Suppressor macrophage (primary cell): ENCODE measurements at regions not wholly inside any gene's neighbourhood (a gene's known extent, or its start where the extent isn't known, plus 50 kb on each side); places are given as distances from the start of the nearest gene placed in this dataset.

Experiments
- DNase-seq, 4 experiments: peaks; one replicate each; pipeline ENCODE4 v3.0.0-alpha.2; 2020 to 2022

DNA sequence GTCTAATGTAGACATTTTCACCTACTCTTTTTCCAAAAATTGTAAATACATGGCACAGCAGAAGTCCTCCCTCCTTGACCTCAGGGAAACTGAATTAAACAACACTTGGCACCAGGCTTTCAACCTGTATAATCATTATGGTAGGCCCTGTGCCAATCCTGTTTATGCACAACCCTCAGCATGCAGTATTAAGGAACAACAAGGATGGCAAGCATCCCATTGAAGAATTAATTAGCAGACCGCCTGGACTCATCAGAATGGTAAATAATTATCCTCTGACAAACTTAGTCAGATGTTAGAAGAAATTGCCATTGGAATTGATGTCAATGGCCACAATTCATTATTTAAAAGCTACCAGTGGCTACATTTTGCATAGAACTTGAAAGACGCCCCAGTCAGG is 66.3 kb upstream of the GALNT5 start:
- DNase-seq = no peak

DNA sequence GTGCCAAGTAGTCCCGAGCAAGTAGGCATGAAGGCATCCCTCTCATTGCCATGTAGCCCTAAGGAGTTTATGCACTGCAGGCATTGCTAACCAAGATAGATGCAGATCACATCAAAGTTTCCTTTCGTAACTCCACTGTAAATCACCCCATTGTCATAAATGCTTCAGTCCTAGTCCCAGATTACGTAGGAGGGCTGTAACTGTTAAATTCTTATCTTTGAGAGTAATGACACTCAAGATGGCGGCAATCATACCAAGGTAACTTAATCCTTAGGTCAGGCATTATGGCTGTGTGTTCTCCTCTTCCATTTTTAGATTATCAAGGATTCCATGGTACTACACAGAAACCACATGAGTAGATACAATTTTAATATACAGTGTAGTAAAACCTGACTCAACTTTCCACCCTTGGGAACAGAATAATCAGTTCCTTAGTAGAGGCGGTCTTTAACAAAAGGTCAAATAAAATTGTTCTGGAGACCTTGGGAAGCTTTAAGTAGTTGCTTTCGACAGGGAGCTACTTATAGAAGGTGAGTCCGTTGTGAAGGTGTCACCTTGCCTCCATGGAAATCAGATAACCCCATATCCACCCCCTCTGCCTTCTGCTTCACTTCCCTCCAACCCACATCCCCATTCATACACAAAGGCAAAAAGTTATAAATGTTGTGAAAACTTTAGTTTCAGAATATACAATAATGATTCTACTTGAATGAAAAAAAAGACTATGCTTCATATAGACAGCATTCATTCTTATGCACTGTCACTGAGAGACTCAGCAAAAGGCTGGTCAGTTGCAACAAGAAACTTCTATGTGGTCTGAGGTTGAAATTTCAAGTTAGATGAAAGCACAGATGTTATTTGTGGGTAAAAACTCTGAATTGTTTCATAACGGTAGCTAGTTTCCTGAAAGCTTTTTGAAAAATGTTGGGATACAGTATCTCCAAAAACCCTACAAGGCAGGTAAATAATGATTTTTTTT is 64.8 kb upstream of the GALNT5 start:
- DNase-seq = no peak

DNA sequence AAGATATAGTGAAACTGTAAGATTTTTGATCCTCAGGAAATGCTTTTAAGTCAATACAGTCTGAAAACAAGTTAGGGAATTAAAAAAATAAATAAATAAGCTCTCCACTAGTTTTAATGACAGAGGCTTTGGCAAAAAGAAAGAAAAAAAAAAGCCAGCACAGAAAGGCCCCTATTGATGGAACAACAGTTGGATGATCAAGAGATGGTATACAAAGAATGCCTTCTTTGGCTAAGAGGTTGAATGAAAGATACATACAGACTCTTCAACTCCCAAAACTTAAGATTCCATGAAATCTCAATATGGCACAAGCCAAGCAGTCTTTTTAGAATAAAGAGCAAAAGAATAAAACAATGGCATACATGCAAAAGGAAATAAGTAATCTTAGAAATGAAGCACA is 64.0 kb upstream of the GALNT5 start:
- DNase-seq = no peak

GRCh38 chr2:157194097-157194688 is 63.3 kb upstream of the GALNT5 start:
- DNase-seq = peak; percentile 54 to 77 (median 64)

DNA sequence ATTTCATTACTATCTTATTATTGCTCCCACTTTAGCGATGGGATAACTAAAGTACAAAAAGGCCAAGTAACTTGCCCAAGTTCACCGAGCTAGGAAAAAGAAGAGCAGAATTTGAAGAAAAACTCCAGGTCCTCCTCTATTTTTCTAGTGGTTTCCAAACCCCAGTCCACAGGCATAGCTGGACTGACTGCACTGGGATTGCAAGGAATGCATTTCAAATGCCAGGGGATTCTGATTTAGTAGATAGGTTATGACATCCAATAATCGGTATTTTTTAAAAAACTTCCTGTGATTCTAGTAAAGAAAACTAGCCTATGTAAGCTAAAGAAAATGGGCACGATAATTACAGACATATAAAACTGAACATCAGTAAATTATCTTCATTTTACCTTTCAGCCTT is 62.7 kb upstream of the GALNT5 start:
- DNase-seq = no peak

GRCh38 chr2:157196956-157197355 is 60.5 kb upstream of the GALNT5 start:
- DNase-seq = no peak

GRCh38 chr2:157197848-157198247 is 59.7 kb upstream of the GALNT5 start:
- no peak for DNase-seq

DNA sequence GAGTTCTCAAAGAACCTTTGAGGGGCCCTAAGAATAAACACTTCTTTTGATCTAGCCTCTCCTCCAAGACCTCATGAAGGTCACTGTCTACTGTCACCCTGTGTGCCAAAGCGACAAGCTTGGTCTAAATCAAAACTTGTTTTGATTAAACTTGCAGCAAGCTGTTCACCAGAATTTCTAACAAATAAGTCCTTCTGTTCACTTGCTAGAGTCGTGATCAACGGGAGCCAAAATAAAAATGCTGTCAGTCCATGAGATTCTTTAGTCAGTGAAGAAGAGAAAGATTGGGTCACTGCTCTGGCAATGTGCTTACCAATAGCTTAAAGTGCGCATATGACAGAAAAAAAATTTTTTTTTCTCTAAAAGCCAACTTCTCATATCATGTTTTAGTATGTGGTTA is 53.9 kb upstream of the GALNT5 start:
- no peak for DNase-seq

DNA sequence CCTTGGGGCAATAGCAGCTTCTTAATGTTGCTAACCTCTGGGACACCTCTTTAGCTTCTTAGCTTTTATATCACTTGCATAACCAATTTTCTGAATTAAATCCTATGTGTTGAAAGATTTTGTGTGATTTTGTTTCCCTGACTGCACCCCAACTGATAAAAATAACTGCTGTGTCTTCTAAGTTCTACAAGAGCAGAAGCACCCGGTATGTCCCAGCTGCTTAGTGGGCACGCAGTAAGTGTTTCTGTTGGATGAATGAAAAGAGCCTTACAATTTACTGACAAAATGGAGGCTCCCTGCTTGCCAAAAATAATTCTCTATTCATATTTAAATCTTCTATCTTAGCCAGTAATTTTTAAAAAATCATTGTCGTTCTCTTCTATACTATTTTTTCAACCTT is 53.1 kb upstream of the GALNT5 start:
- no peak for DNase-seq

GRCh38 chr2:157206916-157207315 is 50.6 kb upstream of the GALNT5 start:
- no peak for DNase-seq
